ENCODE measurements at regions not wholly inside any gene's neighbourhood (a gene's known extent, or its start where the extent isn't known, plus 50 kb on each side); places are given as distances from the start of the nearest gene placed in this dataset.

- Histone ChIP-seq H4K20me1 (ENCODE audit: control insufficient read depth, insufficient read depth) (no peaks in the 10 kb centered on the region), H3K4me2 (ENCODE audit: control insufficient read depth, insufficient read depth) (no peak overlapping the region), H3K9ac (ENCODE audit: control insufficient read depth, insufficient read depth, low read length) (no peak overlapping the region), H3K4me3 (no peak overlapping the region), H3K4me1 (ENCODE audit: control insufficient read depth, insufficient read depth, low read length) (no peaks in the 10 kb centered on the region), H3K27me3 (replicated peaks in 1 of 2; ENCODE audit: control insufficient read depth in 2 of 2, insufficient read depth in 2 of 2, low read length in 1 of 2) (no peaks in the 10 kb centered on the region; a peak in 1 of 4 replicates), H3K27ac (ENCODE audit: control insufficient read depth, insufficient read depth) (no peak overlapping the region), H3K79me2 (ENCODE audit: control insufficient read depth, insufficient read depth, low read length) (no peaks in the 10 kb centered on the region), H2AFZ (ENCODE audit: control insufficient read depth, low read depth, low read length) (no peak overlapping the region), H3K36me3 (ENCODE audit: control insufficient read depth in 2 of 2, insufficient read depth in 2 of 2, low read length in 1 of 2) (no peaks in the 10 kb centered on the region), H3K9me3 (replicated peaks; ENCODE audit: control insufficient read depth, insufficient read depth, low read length) (no peaks in the 10 kb centered on the region)
- in situ Hi-C loops (cut with MboI): no loop called here
- 13% methylated on average over 3 of the region's 3 CpGs for WGBS (ENCODE audit: insufficient coverage, insufficient replicate concordance, low lambda C conversion rate, missing lambda C conversion rate)
- CTCF ChIA-PET: interaction anchor here (0.9 kb wide), 1 partner anchor 329 kb away, joined by 3 read pairs; no protein-coding TSS in a partner anchor
- ATAC-seq (no peak), FAIRE-seq (no peak), DNase-seq (ENCODE audit: low read depth, low spot score) (no peak)
- intact Hi-C loops (cut with micrococcal nuclease; ENCODE audit: unreplicated experiment): no loop called here
- SMC1A ChIA-PET (ENCODE audit: uncharacterized antibody, unreplicated experiment): no interaction called here
- RAD21 ChIA-PET (ENCODE audit: unreplicated experiment): no interaction called here
- no peak for TF ChIP-seq IKZF2 (IDR thresholded peaks at IDR 0.05)
- TF ChIP-seq NR2C1 (IDR thresholded peaks at IDR 0.05): no peak
- POLR2A ChIA-PET: no interaction called here
- no TSS peak for BruUV-seq (replicated peaks)
Measured at GRCh38 chr11:22459048-22459447, 120.9 kb downstream of the SLC17A6 start.

- in situ Hi-C loops (cut with MboI) (no loop called here), intact Hi-C loops (cut with micrococcal nuclease; ENCODE audit: unreplicated experiment) (no loop called here)
- SMC1A ChIA-PET (ENCODE audit: uncharacterized antibody, unreplicated experiment): no interaction called here
- Histone ChIP-seq H3K27me3 (replicated peaks in 1 of 2; ENCODE audit: control insufficient read depth in 2 of 2, insufficient read depth in 2 of 2, low read length in 1 of 2) (no peaks in the 10 kb centered on the region; a peak in 1 of 4 replicates), H4K20me1 (ENCODE audit: control insufficient read depth, insufficient read depth) (no peaks in the 10 kb centered on the region), H3K4me2 (ENCODE audit: control insufficient read depth, insufficient read depth) (no peak overlapping the region), H3K36me3 (ENCODE audit: control insufficient read depth in 2 of 2, insufficient read depth in 2 of 2, low read length in 1 of 2) (no peaks in the 10 kb centered on the region), H2AFZ (ENCODE audit: control insufficient read depth, low read depth, low read length) (no peak overlapping the region), H3K4me1 (ENCODE audit: control insufficient read depth, insufficient read depth, low read length) (no peaks in the 10 kb centered on the region), H3K9ac (ENCODE audit: control insufficient read depth, insufficient read depth, low read length) (no peak overlapping the region), H3K9me3 (replicated peaks; ENCODE audit: control insufficient read depth, insufficient read depth, low read length) (no peaks in the 10 kb centered on the region), H3K4me3 (no peak overlapping the region), H3K27ac (ENCODE audit: control insufficient read depth, insufficient read depth) (no peak overlapping the region), H3K79me2 (ENCODE audit: control insufficient read depth, insufficient read depth, low read length) (no peaks in the 10 kb centered on the region)
- RAD21 ChIA-PET (ENCODE audit: unreplicated experiment): no interaction called here
- TF ChIP-seq PAX8 (IDR thresholded peaks at IDR 0.05) (no peak), MEF2B (IDR thresholded peaks at IDR 0.05; ENCODE audit: partially characterized antibody, poor library complexity, severe bottlenecking) (no peak), JUND (IDR thresholded peaks at IDR 0.05; ENCODE audit: low read depth, low read length) (no peak), SRF (IDR thresholded peaks at IDR 0.05; ENCODE audit: low read depth in 2 of 2, low read length in 2 of 2) (no peak), FOXK2 (IDR thresholded peaks at IDR 0.05) (no peak), SUZ12 (IDR thresholded peaks at IDR 0.05; ENCODE audit: unreplicated experiment) (no peak), KAT2A (conservative IDR thresholded peaks at IDR 0.05; ENCODE audit: control insufficient read depth, low read depth, low read length) (no peak), TCF3 (IDR thresholded peaks at IDR 0.05; ENCODE audit: borderline replicate concordance, insufficient read depth, low read depth, low read length) (no peak), YY1 (IDR thresholded peaks at IDR 0.05; ENCODE audit: low read depth, low read length) (no peak), LARP7 (IDR thresholded peaks at IDR 0.05) (no peak), TARDBP (IDR thresholded peaks at IDR 0.05; ENCODE audit: borderline replicate concordance) (no peak), GABPA (IDR thresholded peaks at IDR 0.05; ENCODE audit: low read depth) (no peak), SUPT20H (IDR thresholded peaks at IDR 0.05; ENCODE audit: borderline replicate concordance, control insufficient read depth, low read depth, low read length) (no peak), CBX3 (IDR thresholded peaks at IDR 0.05; ENCODE audit: borderline replicate concordance, low read depth) (no peak)
- CTCF ChIA-PET: no interaction called here
- POLR2A ChIA-PET: no interaction called here
- FAIRE-seq (no peak), ATAC-seq (no peak), DNase-seq (ENCODE audit: low read depth, low spot score) (no peak)
- 17% methylated on average over 3 of the region's 3 CpGs for WGBS (ENCODE audit: insufficient coverage, insufficient replicate concordance, low lambda C conversion rate, missing lambda C conversion rate)
- BruUV-seq (replicated peaks): no TSS peak
Measured at GRCh38 chr11:22458161-22458560, 120.0 kb downstream of the SLC17A6 start.
